ENCODE measurements at regions not wholly inside any gene's neighbourhood (a gene's known extent, or its start where the extent isn't known, plus 50 kb on each side); places are given as distances from the start of the nearest gene placed in this dataset.

- no peak for DNase-seq
Observed at GRCh38 chr2:71910277-71910676, 237.4 kb downstream of the CYP26B1 start.

- DNase-seq = no peak
Observed at GRCh38 chr2:71908798-71909197, 238.9 kb downstream of the CYP26B1 start.

GRCh38 chr2:71907503-71907902 is 240.2 kb downstream of the CYP26B1 start:
- no peak for DNase-seq

- DNase-seq = no peak
Observed at GRCh38 chr2:71906357-71906973, 241.2 kb downstream of the CYP26B1 start.

GRCh38 chr2:71905205-71905604 is 242.5 kb downstream of the CYP26B1 start:
- DNase-seq = no peak

GRCh38 chr2:71903841-71904240 is 243.8 kb downstream of the CYP26B1 start:
- DNase-seq = no peak

- DNase-seq = no peak
Observed at GRCh38 chr2:71901466-71901865, 246.2 kb downstream of the CYP26B1 start.

- DNase-seq = no peak
Observed at GRCh38 chr2:71898851-71899681, 248.6 kb downstream of the CYP26B1 start.

GRCh38 chr2:71898375-71898774 is 249.3 kb downstream of the CYP26B1 start:
- no peak for DNase-seq

GRCh38 chr2:71897836-71898235 is 249.8 kb downstream of the CYP26B1 start:
- DNase-seq = no peak

- DNase-seq = peak; percentile 84 to 89
Observed at GRCh38 chr2:71897137-71897480, 250.6 kb downstream of the CYP26B1 start.

- peak; percentile 75 to 93 for DNase-seq
Observed at GRCh38 chr2:71896385-71897136, 251.1 kb downstream of the CYP26B1 start.

- DNase-seq = no peak
Observed at GRCh38 chr2:71895320-71896161, 252.1 kb downstream of the CYP26B1 start.

- DNase-seq = no peak
Observed at GRCh38 chr2:71894261-71894660, 253.4 kb downstream of the CYP26B1 start.

- DNase-seq = no peak
Observed at GRCh38 chr2:71893646-71894045, 254.0 kb downstream of the CYP26B1 start.

- no peak for DNase-seq
Observed at GRCh38 chr2:71892896-71893295, 254.8 kb downstream of the CYP26B1 start.

- no peak for DNase-seq
Observed at GRCh38 chr2:71892423-71892730, 255.3 kb downstream of the CYP26B1 start.

- no peak for DNase-seq
Observed at GRCh38 chr2:71891719-71892422, 255.8 kb downstream of the CYP26B1 start.

- no peak for DNase-seq
Observed at GRCh38 chr2:71891155-71891554, 256.5 kb downstream of the CYP26B1 start.

GRCh38 chr2:71889759-71890684 is 257.6 kb downstream of the CYP26B1 start:
- DNase-seq = no peak

GRCh38 chr2:71888751-71889445 is 258.8 kb downstream of the CYP26B1 start:
- no peak for DNase-seq

Data from cerebellar nuclear complex (tissue), 1 donor.